H1 (cell line): ENCODE measurements at regions not wholly inside any gene's neighbourhood (a gene's known extent, or its start where the extent isn't known, plus 50 kb on each side); places are given as distances from the start of the nearest gene placed in this dataset.
A peak's percentile ranks its signal among the peaks of the same experiment; 100 is the strongest.

Experiments used
- CTCF ChIA-PET: fragments of 300-600 bp; sonication (Branson Sonifier 250); formaldehyde crosslinking; loops from one replicate; lab custom pipeline; 2021; ENCODE audit not compliant: partially characterized antibody; lab: Charles Lee
- POLR2A ChIA-PET: fragments of 300-600 bp; sonication (Branson Sonifier 250); formaldehyde crosslinking; loops from one replicate; lab custom pipeline; 2021; ENCODE audit warnings: inconsistent platforms; ENCODE audit not compliant: partially characterized antibody; lab: Charles Lee
- DNase-seq, 2 experiments: peaks; one replicate each; pipeline versions ENCODE4 v3.0.0 to v3.0.0-alpha.2; 2010 to 2022; ENCODE audit warnings: low spot score in 2 of 2, low read depth in 1 of 2, mixed read lengths in 1 of 2
- FAIRE-seq: peaks from 2 replicates; lab custom pipeline; 2011; peaks lifted over from hg19 to GRCh38; lab: Jason Lieb, UNC
- H2AFZ ChIP-seq: 2 replicates; pipeline ENCODE4 v1.8.1; 2012; ENCODE audit warnings: low read length, inconsistent platforms
- H2AK5ac ChIP-seq: 2 replicates; pipeline ENCODE4 v1.6.1; 2013; ENCODE audit warnings: low read depth, low read length
- H2BK120ac ChIP-seq: replicated peaks from 2 replicates; pipeline ENCODE3; 2013; ENCODE audit warnings: low read depth, low read length, inconsistent platforms
- H2BK12ac ChIP-seq: 2 replicates; pipeline ENCODE4 v1.6.1; 2013; ENCODE audit warnings: low read depth, low read length
- H2BK15ac ChIP-seq: 2 replicates; pipeline ENCODE4 v1.6.1; 2013; ENCODE audit warnings: low read length
- H2BK20ac ChIP-seq: 2 replicates; pipeline ENCODE4 v1.6.1; 2013; ENCODE audit warnings: low read length
- H2BK5ac ChIP-seq: 2 replicates; pipeline ENCODE4 v1.6.1; 2013; ENCODE audit warnings: low read depth, low read length
- H3K14ac ChIP-seq: 2 replicates; pipeline ENCODE4 v1.6.1; 2013; ENCODE audit warnings: inconsistent platforms; ENCODE audit not compliant: insufficient read length
- H3K18ac ChIP-seq: 2 replicates; pipeline ENCODE4 v1.6.1; 2013; ENCODE audit warnings: low read length; ENCODE audit errors: extremely low read depth
- H3K23ac ChIP-seq: 2 replicates; pipeline ENCODE4 v1.6.1; 2013; ENCODE audit warnings: inconsistent platforms; ENCODE audit not compliant: insufficient read length
- H3K23me2 ChIP-seq: 2 replicates; pipeline ENCODE4 v1.6.1; 2013; ENCODE audit warnings: low read depth, low read length
- H3K27ac ChIP-seq: 2 replicates; pipeline ENCODE4 v1.6.1; 2011; ENCODE audit warnings: low read depth, low read length, inconsistent platforms
- H3K27me3 ChIP-seq, 4 experiments: replicated peaks in 1 of 4; 1 replicate in 1 of 4; 2 replicates in 3 of 4; pipeline versions ENCODE4 v1.6.1 to v1.8.1; 2011 to 2013; ENCODE audit warnings: low read length in 3 of 4, mild to moderate bottlenecking in 3 of 4, inconsistent platforms in 2 of 4, mixed read lengths in 2 of 4, moderate library complexity in 1 of 4; ENCODE audit not compliant: control insufficient read depth in 3 of 4, insufficient read depth in 3 of 4; ENCODE audit errors: extremely low read depth in 1 of 4
- H3K36me3 ChIP-seq, 4 experiments: 2 replicates each; pipeline versions ENCODE4 v1.6.1 to v1.8.1; 2011 to 2013; ENCODE audit warnings: mild to moderate bottlenecking in 4 of 4, low read length in 3 of 4, moderate library complexity in 2 of 4, control low read depth in 1 of 4, inconsistent platforms in 1 of 4; ENCODE audit not compliant: insufficient read depth in 4 of 4, control insufficient read depth in 2 of 4
- H3K4ac ChIP-seq: replicated peaks from 2 replicates; pipeline ENCODE3; 2013; ENCODE audit warnings: low read length, low read depth, mixed read lengths, inconsistent platforms; ENCODE audit not compliant: insufficient read length
- H3K4me1 ChIP-seq, 4 experiments: replicated peaks in 1 of 4; 1 replicate in 1 of 4; 2 replicates in 3 of 4; pipeline versions ENCODE4 v1.6.1 to v1.8.1; 2011 to 2013; ENCODE audit warnings: low read length in 3 of 4, inconsistent platforms in 2 of 4, mixed read lengths in 1 of 4; ENCODE audit not compliant: insufficient read depth in 4 of 4, control insufficient read depth in 3 of 4
- H3K4me2 ChIP-seq, 2 experiments: 2 replicates each; pipeline versions ENCODE4 v1.6.1 to v1.8.1; 2011 to 2013; ENCODE audit warnings: low read depth in 2 of 2, low read length in 2 of 2, control low read depth in 1 of 2, inconsistent platforms in 1 of 2, mild to moderate bottlenecking in 1 of 2; ENCODE audit not compliant: insufficient read depth in 1 of 2
- H3K4me3 ChIP-seq, 4 experiments: fragments of 200-600, 300-600 bp in 1 of 4; sonication (generic), shearing (Covaris generic), sonication (Bioruptor Twin) in 1 of 4; 2 replicates each; pipeline versions ENCODE4 v1.5.1 to v1.8.1; 2011 to 2016; ENCODE audit warnings: low read length in 4 of 4, low read depth in 3 of 4, control low read depth in 2 of 4, inconsistent platforms in 2 of 4, mild to moderate bottlenecking in 2 of 4, mixed read lengths in 1 of 4, moderate library complexity in 1 of 4; ENCODE audit not compliant: insufficient read depth in 2 of 4; ENCODE audit errors: extremely low read depth in 1 of 4
- H3K56ac ChIP-seq: replicated peaks from 2 replicates; pipeline ENCODE3; 2013; ENCODE audit warnings: low read depth, mild to moderate bottlenecking, mixed read lengths, low read length, inconsistent platforms; ENCODE audit not compliant: insufficient read length
- H3K79me1 ChIP-seq: 2 replicates; pipeline ENCODE4 v1.6.1; 2013; ENCODE audit warnings: low read depth, low read length, control low read depth
- H3K79me2 ChIP-seq, 2 experiments: 2 replicates each; pipeline versions ENCODE4 v1.6.1 to v1.8.1; 2012 to 2013; ENCODE audit warnings: low read length in 2 of 2, mild to moderate bottlenecking in 2 of 2, inconsistent platforms in 1 of 2; ENCODE audit not compliant: insufficient read depth in 2 of 2, control insufficient read depth in 1 of 2
- H3K9ac ChIP-seq, 4 experiments: replicated peaks in 1 of 4; 1 replicate in 1 of 4; 2 replicates in 3 of 4; pipeline versions ENCODE4 v1.6.1 to v1.8.1; 2011 to 2013; ENCODE audit warnings: low read depth in 3 of 4, low read length in 3 of 4, control low read depth in 2 of 4, mild to moderate bottlenecking in 2 of 4, moderate library complexity in 2 of 4, inconsistent platforms in 1 of 4; ENCODE audit errors: extremely low read depth in 1 of 4
- H3K9me3 ChIP-seq, 2 experiments: 2 replicates each; pipeline versions ENCODE4 v1.6.1 to v1.8.1; 2012 to 2013; ENCODE audit warnings: mild to moderate bottlenecking in 2 of 2, moderate library complexity in 2 of 2, control low read depth in 1 of 2, inconsistent platforms in 1 of 2, low read depth in 1 of 2, low read length in 1 of 2, mixed read lengths in 1 of 2; ENCODE audit not compliant: insufficient read depth in 2 of 2
- H4K20me1 ChIP-seq, 2 experiments: replicated peaks in 1 of 2; 2 replicates each; pipeline versions ENCODE3 to v1.8.1; 2011 to 2013; ENCODE audit warnings: inconsistent platforms in 2 of 2, low read length in 2 of 2, mild to moderate bottlenecking in 1 of 2; ENCODE audit not compliant: insufficient read depth in 2 of 2, control insufficient read depth in 1 of 2
- H4K5ac ChIP-seq: 2 replicates; pipeline ENCODE4 v1.6.1; 2013; ENCODE audit warnings: low read length, low read depth, mixed read lengths, inconsistent platforms; ENCODE audit not compliant: insufficient read length
- H4K8ac ChIP-seq: 2 replicates; pipeline ENCODE4 v1.8.0; 2013; ENCODE audit warnings: mild to moderate bottlenecking, moderate library complexity, low read length, inconsistent platforms; ENCODE audit not compliant: insufficient read depth; ENCODE audit errors: extremely low read depth
- H4K91ac ChIP-seq: replicated peaks from 2 replicates; pipeline ENCODE3; 2013; ENCODE audit warnings: low read length, mixed read lengths, inconsistent platforms; ENCODE audit not compliant: insufficient read length
- EGR1 ChIP-seq: IDR thresholded peaks from 2 replicates; pipeline ENCODE4 v1.6.1; 2011; ENCODE audit warnings: low read depth, low read length, borderline replicate concordance
- EP300 ChIP-seq, 2 experiments: IDR thresholded peaks; 1 replicate in 1 of 2; 2 replicates in 1 of 2; pipeline ENCODE4 v1.6.1; 2011 to 2012; ENCODE audit warnings: low read depth in 2 of 2, low read length in 2 of 2, mild to moderate bottlenecking in 2 of 2, borderline replicate concordance in 1 of 2, inconsistent platforms in 1 of 2, moderate library complexity in 1 of 2
- HDAC6 ChIP-seq: IDR thresholded peaks from one replicate; pipeline ENCODE4 v1.7.1; 2012; ENCODE audit warnings: low read depth, mild to moderate bottlenecking, inconsistent platforms, low read length, moderate library complexity
- NANOG ChIP-seq: IDR thresholded peaks from 2 replicates; pipeline ENCODE4 v1.6.1; 2011; ENCODE audit warnings: low read length, low read depth, mild to moderate bottlenecking, inconsistent platforms; ENCODE audit not compliant: insufficient read depth, poor library complexity, severe bottlenecking
- SRF ChIP-seq: IDR thresholded peaks from 2 replicates; pipeline ENCODE4 v1.6.1; 2011; ENCODE audit warnings: mild to moderate bottlenecking, low read depth, low read length, moderate library complexity
- TAF1 ChIP-seq: IDR thresholded peaks from 2 replicates; pipeline ENCODE4 v1.6.1; 2011; ENCODE audit warnings: mild to moderate bottlenecking, low read depth, low read length
- WGBS, 2 experiments: shearing (Covaris generic) in 1 of 2; methylation state at CpG; one replicate each; pipeline versions ENCODE4 v1.1.6 to v1.1.7; 2013 to 2015; ENCODE audit warnings: low lambda C conversion rate in 2 of 2, mixed read lengths in 2 of 2, inconsistent platforms in 1 of 2, low coverage in 1 of 2, missing lambda C conversion rate in 1 of 2; ENCODE audit not compliant: insufficient replicate concordance in 2 of 2, insufficient coverage in 1 of 2, insufficient read length in 1 of 2; ENCODE audit errors: extremely low coverage in 1 of 2, missing lambda C conversion rate in 1 of 2; 5-methylcytosine and 5-hydroxymethylcytosine counted together
- TF ChIP-seq, protein P1 (sequence below): IDR thresholded peaks from 2 replicates; pipeline ENCODE4 v1.6.1; 2011; ENCODE audit warnings: low read depth, mild to moderate bottlenecking, low read length; ENCODE audit not compliant: insufficient read depth

DNA sequence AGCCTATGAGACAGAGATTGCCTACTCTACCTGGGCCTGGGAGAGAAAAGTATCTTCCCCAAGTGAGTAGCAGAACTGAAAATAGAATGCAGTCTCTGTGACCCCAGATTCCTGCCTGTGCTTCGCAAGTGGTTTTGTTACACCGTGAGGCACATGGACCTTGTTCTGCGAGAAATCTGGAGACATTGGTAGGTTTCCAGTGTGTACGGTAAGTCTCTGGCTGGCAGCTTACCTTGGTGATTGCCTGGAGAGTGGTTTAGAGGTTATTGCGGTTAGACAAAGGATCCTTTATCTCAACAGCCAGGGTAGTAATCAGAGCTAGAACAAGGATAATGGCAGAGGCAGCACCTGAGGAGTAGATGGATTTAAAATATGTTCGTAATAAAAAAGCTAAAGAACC lies 606.0 kb upstream of the GCFC2 start:
- Histone ChIP-seq H2AK5ac (no peak overlapping the region), H4K8ac (no peak overlapping the region), H3K23ac (no peak overlapping the region), H3K23me2 (no peaks in the 10 kb centered on the region), H3K56ac (no peak overlapping the region), H2BK20ac (no peak overlapping the region), H2BK15ac (no peak overlapping the region), H3K27ac (no peak overlapping the region), H2BK120ac (no peak overlapping the region), H4K91ac (no peak overlapping the region), H3K9me3 (no peaks in the 10 kb centered on the region), H3K79me1 (no peaks in the 10 kb centered on the region), H3K9ac (no peak overlapping the region), H4K20me1 (no peaks in the 10 kb centered on the region), H2BK12ac (no peak overlapping the region), H4K5ac (no peak overlapping the region), H3K4me1 (no peaks in the 10 kb centered on the region), H3K18ac (no peak overlapping the region), H2BK5ac (no peak overlapping the region), H3K4me3 (no peak overlapping the region), H3K79me2 (no peaks in the 10 kb centered on the region), H3K14ac (no peak overlapping the region), H3K36me3 (no peaks in the 10 kb centered on the region), H3K27me3 (no peaks in the 10 kb centered on the region), H3K4me2 (no peak overlapping the region), H2AFZ (peak overlapping the region; percentile 80; the same call in 1 of the 2 replicates), H3K4ac (no peak overlapping the region)
- POLR2A ChIA-PET: no interaction called here
- WGBS, 2 experiments: 94% methylated on average over 6 of the region's 6 CpGs; no CpG with 5 or more reads in 1 of the 2 experiments
- FAIRE-seq (no peak), DNase-seq (no peak)
- CTCF ChIA-PET: no interaction called here
- TF ChIP-seq HDAC6 (no peak), EGR1 (no peak), SRF (no peak), TAF1 (no peak), EP300 (IDR thresholded peaks at IDR 0.05; ENCODE audit: borderline replicate concordance in 1 of 2, low read depth in 2 of 2, low read length in 2 of 2) (no peak), NANOG (no peak)
- TF ChIP-seq, protein P1, sequence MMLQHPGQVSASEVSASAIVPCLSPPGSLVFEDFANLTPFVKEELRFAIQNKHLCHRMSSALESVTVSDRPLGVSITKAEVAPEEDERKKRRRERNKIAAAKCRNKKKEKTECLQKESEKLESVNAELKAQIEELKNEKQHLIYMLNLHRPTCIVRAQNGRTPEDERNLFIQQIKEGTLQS: no peak
